Tibial nerve (tissue), 3 donors: ENCODE measurements at regions not wholly inside any gene's neighbourhood (a gene's known extent, or its start where the extent isn't known, plus 50 kb on each side); places are given as distances from the start of the nearest gene placed in this dataset.

Experiments
- POLR2A ChIP-seq, 2 donors: fragments of 450-650 bp; IDR thresholded peaks; one replicate each; pipeline ENCODE4 v1.6.1; 2017; ENCODE audit warnings: antibody characterized with exemption in 2 of 2, mild to moderate bottlenecking in 2 of 2, moderate library complexity in 2 of 2
- TF ChIP-seq, protein P1 (sequence below), 5 experiments: fragments of 200-600 bp in 3 of 5; fragments of 450-650 bp in 2 of 5; sonication (generic) in 3 of 5; IDR thresholded peaks; one replicate each; pipeline ENCODE4 v1.5.1; 2016 to 2019; ENCODE audit warnings: antibody characterized with exemption in 5 of 5, mild to moderate bottlenecking in 3 of 5, moderate library complexity in 2 of 5

DNA sequence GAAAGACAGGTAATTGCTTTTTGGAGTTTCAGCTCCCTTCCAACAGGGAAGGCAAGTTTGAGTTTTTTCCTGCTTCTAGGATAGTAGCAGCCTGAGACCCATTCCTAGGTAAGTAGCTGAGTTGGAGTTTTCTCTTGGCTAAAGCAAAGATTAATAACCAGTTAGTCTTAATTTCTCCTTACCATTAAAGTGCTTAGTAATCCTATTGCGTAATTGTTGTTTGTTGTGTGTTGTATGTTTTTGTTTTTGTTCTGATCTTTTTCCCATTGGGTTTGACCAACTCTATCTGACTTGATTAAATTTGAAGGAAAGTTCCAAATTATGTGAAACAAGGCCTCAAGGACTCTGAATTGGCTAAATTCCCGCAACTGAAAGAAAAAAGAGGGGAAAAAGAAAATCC, 83.5 kb downstream of the TBX22 start:
- TF ChIP-seq, protein P1, sequence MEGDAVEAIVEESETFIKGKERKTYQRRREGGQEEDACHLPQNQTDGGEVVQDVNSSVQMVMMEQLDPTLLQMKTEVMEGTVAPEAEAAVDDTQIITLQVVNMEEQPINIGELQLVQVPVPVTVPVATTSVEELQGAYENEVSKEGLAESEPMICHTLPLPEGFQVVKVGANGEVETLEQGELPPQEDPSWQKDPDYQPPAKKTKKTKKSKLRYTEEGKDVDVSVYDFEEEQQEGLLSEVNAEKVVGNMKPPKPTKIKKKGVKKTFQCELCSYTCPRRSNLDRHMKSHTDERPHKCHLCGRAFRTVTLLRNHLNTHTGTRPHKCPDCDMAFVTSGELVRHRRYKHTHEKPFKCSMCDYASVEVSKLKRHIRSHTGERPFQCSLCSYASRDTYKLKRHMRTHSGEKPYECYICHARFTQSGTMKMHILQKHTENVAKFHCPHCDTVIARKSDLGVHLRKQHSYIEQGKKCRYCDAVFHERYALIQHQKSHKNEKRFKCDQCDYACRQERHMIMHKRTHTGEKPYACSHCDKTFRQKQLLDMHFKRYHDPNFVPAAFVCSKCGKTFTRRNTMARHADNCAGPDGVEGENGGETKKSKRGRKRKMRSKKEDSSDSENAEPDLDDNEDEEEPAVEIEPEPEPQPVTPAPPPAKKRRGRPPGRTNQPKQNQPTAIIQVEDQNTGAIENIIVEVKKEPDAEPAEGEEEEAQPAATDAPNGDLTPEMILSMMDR (IDR thresholded peaks at IDR 0.05) = no peak
- no peak for TF ChIP-seq POLR2A (IDR thresholded peaks at IDR 0.05)
